Common myeloid progenitor, CD34-positive (primary cell): ENCODE measurements at regions not wholly inside any gene's neighbourhood (a gene's known extent, or its start where the extent isn't known, plus 50 kb on each side); places are given as distances from the start of the nearest gene placed in this dataset.

Source experiments
- CTCF ChIA-PET: fragments of 350-600 bp; sonication (Branson Sonifier 250); formaldehyde crosslinking; loops from one replicate; lab custom pipeline; 2021; ENCODE audit warnings: antibody characterized with exemption; lab: Charles Lee
- POLR2A ChIA-PET: fragments of 350-600 bp; sonication (Branson Sonifier 250); formaldehyde crosslinking; loops from one replicate; lab custom pipeline; 2021; ENCODE audit warnings: antibody characterized with exemption; lab: Charles Lee
- DNase-seq, 3 donors: peaks; one replicate each; pipeline versions ENCODE4 v3.0.0 to v3.0.0-alpha.2; 2013
- H3K27ac ChIP-seq, 2 experiments: 1 replicate in 1 of 2; 2 replicates in 1 of 2; pipeline ENCODE4 v1.7.0; 2013; ENCODE audit warnings: inconsistent platforms in 2 of 2, low read length in 2 of 2, mild to moderate bottlenecking in 2 of 2, low read depth in 1 of 2, moderate library complexity in 1 of 2; ENCODE audit not compliant: severe bottlenecking in 2 of 2, insufficient read depth in 1 of 2, poor library complexity in 1 of 2
- H3K27me3 ChIP-seq, 5 experiments: replicated peaks in 2 of 5; 1 replicate in 3 of 5; 2 replicates in 2 of 5; pipeline versions ENCODE4 v1.6.1 to v1.7.0; 2013; ENCODE audit warnings: low read length in 4 of 5, mild to moderate bottlenecking in 2 of 5, moderate library complexity in 2 of 5, inconsistent platforms in 1 of 5; ENCODE audit not compliant: insufficient read depth in 5 of 5, control insufficient read depth in 4 of 5
- H3K36me3 ChIP-seq, 4 experiments: 1 replicate in 2 of 4; 2 replicates in 2 of 4; pipeline versions ENCODE4 v1.6.1 to v1.7.0; 2013; ENCODE audit warnings: low read length in 3 of 4, control low read depth in 1 of 4, mild to moderate bottlenecking in 1 of 4; ENCODE audit not compliant: control insufficient read depth in 4 of 4, insufficient read depth in 4 of 4
- H3K4me1 ChIP-seq, 4 experiments: 1 replicate in 3 of 4; 2 replicates in 1 of 4; pipeline versions ENCODE4 v1.6.1 to v1.7.1; 2013; ENCODE audit warnings: low read length in 3 of 4, mild to moderate bottlenecking in 3 of 4, control low read depth in 1 of 4, inconsistent platforms in 1 of 4, moderate library complexity in 1 of 4; ENCODE audit not compliant: control insufficient read depth in 4 of 4, insufficient read depth in 4 of 4; ENCODE audit errors: control extremely low read depth in 1 of 4
- H3K4me3 ChIP-seq, 7 experiments: 1 replicate in 4 of 7; 2 replicates in 3 of 7; pipeline versions ENCODE4 v1.5.1 to v1.7.0; 2013; ENCODE audit warnings: mild to moderate bottlenecking in 7 of 7, low read length in 6 of 7, moderate library complexity in 6 of 7, inconsistent platforms in 2 of 7, low read depth in 2 of 7, control low read depth in 1 of 7; ENCODE audit not compliant: insufficient read depth in 4 of 7, control insufficient read depth in 1 of 7; ENCODE audit errors: extremely low read depth in 1 of 7
- H3K9me3 ChIP-seq, 5 experiments: 1 replicate in 4 of 5; 2 replicates in 1 of 5; pipeline versions ENCODE4 v1.6.1 to v1.7.1; 2013; ENCODE audit warnings: low read length in 4 of 5, mild to moderate bottlenecking in 2 of 5, inconsistent platforms in 1 of 5, low read depth in 1 of 5, moderate library complexity in 1 of 5; ENCODE audit not compliant: control insufficient read depth in 4 of 5, insufficient read depth in 2 of 5; ENCODE audit errors: control extremely low read depth in 1 of 5
- WGBS: methylation state at CpG from one replicate; pipeline ENCODE4 v1.1.5; 2013; ENCODE audit not compliant: insufficient coverage; 5-methylcytosine and 5-hydroxymethylcytosine counted together

DNA sequence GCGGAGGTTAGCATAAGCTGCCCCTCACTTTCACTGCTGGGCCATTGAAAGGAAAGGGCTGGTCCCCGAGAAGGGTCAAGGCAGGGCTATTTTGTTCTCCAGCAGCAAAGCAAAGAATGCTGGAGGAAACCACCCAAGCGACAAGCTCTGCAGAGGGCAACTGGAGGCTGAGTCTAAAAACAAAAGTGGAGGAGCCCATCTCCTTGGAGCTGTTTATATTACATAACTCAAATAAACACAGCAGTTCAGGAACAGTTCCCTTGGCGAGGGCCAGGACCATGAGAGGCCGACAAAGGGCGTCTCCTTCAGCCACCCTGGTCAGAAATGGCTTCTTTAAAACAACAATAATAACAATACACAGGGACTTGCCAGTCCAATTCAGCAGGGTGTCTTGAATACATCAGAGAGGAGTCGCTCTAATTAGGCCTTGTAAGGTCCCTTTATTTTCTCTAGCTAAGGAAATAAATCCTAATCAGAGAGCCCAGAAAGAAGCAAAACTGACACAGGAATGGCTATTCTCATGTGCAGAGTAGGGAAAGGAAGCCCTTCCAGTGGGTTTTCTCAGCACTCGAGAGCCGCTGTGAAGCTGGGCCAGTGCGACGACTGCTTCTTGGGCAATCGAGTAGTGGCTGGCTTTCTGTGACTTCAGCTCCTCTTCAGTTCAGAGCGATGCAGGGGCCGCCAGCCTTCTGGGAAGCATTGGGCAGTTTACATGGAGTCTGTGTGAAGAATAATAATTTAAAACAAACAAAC, 57.0 kb upstream of the TARBP1 start:
- ChIA-PET POLR2A (no interaction called here), CTCF (interaction anchor here (0.6 to 1.7 kb wide), 4 partner anchors 9 to 23 kb away, joined by 3 to 7 read pairs (median 4); no protein-coding TSS in a partner anchor)
- Histone ChIP-seq H3K4me3 (no peak overlapping the region), H3K4me1 (peaks cover 0 to 7% (median 0%) of the 10 kb centered on the region in 4 experiments), H3K27me3 (no peaks in the 10 kb centered on the region), H3K9me3 (no peaks in the 10 kb centered on the region), H3K36me3 (no peaks in the 10 kb centered on the region), H3K27ac (no peak overlapping the region)
- 98% methylated on average over 8 of the region's 14 CpGs for WGBS
- no peak for DNase-seq

DNA sequence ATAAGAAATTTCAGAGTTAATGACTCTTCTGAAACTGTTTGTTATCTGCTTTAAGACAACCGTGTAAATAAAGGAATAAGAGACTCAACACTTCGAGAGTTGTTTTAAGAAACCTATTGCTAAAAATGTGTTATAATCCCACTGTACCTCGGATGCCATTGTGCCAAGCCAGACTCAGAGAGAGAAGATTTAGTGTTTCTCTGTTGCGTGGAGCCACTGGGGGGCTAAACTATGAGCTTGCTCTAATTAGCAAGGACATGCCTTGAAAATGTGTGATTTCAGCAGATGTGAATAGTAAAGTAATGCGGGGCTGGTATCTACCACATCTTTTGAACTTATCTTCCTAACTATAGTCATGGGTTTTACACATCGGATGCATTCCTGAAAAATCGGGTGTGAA, 56.2 kb upstream of the TARBP1 start:
- no peaks in the 10 kb centered on the region for H3K27me3 ChIP-seq
- no peak for DNase-seq
- H3K36me3 ChIP-seq: no peaks in the 10 kb centered on the region
- no peaks in the 10 kb centered on the region for H3K9me3 ChIP-seq
- CTCF ChIA-PET: interaction anchor here (1.2 to 1.3 kb wide), 2 partner anchors 10 to 16 kb away, joined by 4 to 5 read pairs; no protein-coding TSS in a partner anchor
- H3K27ac ChIP-seq: no peak overlapping the region
- POLR2A ChIA-PET: no interaction called here
- 95% methylated on average over 4 of the region's 7 CpGs for WGBS
- H3K4me1 ChIP-seq: peaks cover 0 to 8% (median 0%) of the 10 kb centered on the region in 4 experiments
- H3K4me3 ChIP-seq: no peak overlapping the region

DNA sequence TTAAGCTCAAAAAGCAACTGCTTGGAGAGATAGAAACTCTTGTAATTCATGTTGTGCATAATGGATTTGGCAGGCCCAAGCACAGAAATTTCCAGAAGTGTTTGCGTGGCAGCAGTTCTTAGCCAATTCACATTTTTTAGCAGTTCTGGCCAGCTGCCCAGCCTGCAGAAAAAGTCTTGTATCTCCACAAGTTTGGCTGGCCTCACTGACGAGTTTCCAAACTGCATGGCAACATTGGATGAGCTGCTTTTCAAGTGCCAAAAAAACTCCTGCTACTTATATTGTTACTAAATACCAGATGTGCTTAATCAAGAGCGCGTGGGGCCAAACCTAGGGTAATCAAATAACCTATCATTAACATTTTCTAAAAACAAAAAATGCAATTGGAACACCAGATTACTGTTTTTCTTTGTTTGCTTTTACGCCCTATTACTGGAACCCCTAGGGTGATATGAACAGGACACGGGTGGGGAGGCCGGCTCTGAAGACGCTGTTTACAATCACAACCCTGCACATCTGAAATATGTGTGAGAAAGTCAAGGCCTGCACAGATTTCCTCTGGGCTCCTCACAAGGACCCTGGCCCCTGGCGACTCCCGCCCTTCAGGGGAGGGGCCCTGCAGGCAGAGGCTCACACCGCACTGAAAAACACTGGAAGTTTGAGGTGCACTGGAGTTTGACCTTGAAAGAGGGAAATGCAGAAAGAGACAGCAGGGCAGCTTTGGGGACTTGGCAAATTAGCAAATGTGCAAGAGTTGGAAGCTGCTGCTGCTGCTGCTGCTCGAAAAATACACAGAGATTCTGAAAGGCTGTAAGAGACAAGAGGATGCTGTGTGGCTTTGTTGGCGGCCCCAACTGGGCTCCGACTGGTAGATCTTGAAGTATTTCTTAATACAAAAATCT, 55.2 kb upstream of the TARBP1 start:
- H3K27ac ChIP-seq: no peak overlapping the region
- WGBS: 98% methylated on average over 10 of the region's 14 CpGs
- H3K27me3 ChIP-seq: no peaks in the 10 kb centered on the region
- H3K9me3 ChIP-seq: no peaks in the 10 kb centered on the region
- H3K4me1 ChIP-seq: peaks cover 5 to 18% (median 9%) of the 10 kb centered on the region in 4 experiments
- no peaks in the 10 kb centered on the region for H3K36me3 ChIP-seq
- H3K4me3 ChIP-seq: no peak overlapping the region
- CTCF ChIA-PET: interaction anchor here (1.5 to 2.1 kb wide), 2 partner anchors 9 to 47 kb away, joined by 4 to 16 read pairs; no protein-coding TSS in a partner anchor
- POLR2A ChIA-PET: no interaction called here
- no peak for DNase-seq

DNA sequence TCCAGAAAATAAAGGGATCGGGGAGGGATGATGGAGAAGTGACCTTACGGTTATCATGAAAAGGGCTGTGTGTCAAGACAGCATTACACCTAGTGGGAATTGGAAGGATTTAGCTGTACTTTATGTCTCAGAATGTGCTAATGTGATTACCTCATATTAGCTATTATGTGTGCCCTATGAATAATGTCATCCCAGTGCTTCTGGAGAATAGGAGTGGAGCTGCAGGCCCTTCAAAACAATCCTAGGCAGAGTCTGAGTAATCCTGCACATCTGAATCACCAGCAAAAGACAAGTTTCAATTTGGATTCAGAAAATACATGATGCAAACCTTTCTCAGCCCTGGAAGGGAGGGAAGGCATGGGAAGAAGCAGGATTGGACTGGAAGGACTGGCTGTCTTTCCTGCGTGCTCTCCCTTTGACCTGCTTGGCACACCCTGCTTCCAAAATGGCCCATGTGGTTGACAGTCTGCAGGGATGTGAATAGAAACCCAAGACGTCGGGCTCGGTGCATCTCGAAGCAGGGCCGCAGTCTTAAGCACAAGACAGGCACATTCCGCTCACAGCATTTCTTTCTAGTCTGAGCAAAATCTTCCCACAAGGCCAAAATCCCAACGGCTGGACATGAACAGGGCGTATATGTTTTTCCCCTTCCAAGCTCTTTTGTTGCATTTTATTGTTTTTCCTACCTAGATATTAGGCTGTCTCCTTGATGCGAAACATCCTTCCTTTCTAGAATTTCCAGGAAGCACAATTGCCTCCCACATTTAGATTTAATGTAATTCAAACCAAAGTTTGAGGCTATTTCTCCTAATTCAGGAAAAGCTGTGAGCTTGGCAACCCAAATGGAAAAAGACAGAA, 54.3 kb upstream of the TARBP1 start:
- H3K9me3 ChIP-seq: no peaks in the 10 kb centered on the region
- H3K27ac ChIP-seq: no peak overlapping the region
- POLR2A ChIA-PET: no interaction called here
- DNase-seq: no peak
- H3K4me1 ChIP-seq: peaks cover 9 to 28% (median 14%) of the 10 kb centered on the region in 4 experiments
- H3K27me3 ChIP-seq: no peaks in the 10 kb centered on the region
- 96% methylated on average over 12 of the region's 12 CpGs for WGBS
- no peak overlapping the region for H3K4me3 ChIP-seq
- H3K36me3 ChIP-seq: no peaks in the 10 kb centered on the region
- CTCF ChIA-PET: interaction anchor here (1.1 to 2.1 kb wide), 3 partner anchors 10 to 55 kb away, joined by 3 to 16 read pairs (median 4); no protein-coding TSS in a partner anchor

DNA sequence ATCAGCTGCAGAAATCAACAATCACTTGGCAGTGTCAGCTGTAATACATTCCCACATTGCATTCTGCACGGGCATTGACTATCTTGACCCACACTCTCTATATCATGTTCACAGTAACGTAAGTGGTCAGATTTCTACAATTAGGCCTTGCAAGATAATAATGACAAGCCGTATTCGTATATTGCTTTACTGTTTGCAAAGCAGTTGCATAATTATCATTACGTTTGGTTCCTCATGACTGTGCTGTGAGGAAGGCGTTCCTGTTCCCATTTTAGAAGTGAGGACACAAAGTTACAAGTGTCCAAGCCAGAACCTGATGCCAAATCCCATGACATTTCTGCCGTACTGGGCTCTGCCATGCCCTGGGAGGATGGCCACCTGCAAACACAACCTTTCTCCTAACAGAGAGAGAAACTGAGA, 53.5 kb upstream of the TARBP1 start:
- CTCF ChIA-PET: interaction anchor here (0.9 to 2.1 kb wide), 4 partner anchors 11 to 54 kb away, joined by 3 to 16 read pairs (median 4); no protein-coding TSS in a partner anchor
- POLR2A ChIA-PET: no interaction called here
- DNase-seq: no peak
- WGBS: 96% methylated on average over 7 of the region's 7 CpGs
- H3K36me3 ChIP-seq: no peaks in the 10 kb centered on the region
- no peaks in the 10 kb centered on the region for H3K27me3 ChIP-seq
- H3K9me3 ChIP-seq: no peaks in the 10 kb centered on the region
- H3K4me1 ChIP-seq: peaks cover 9 to 32% (median 16%) of the 10 kb centered on the region in 4 experiments
- H3K27ac ChIP-seq: no peak overlapping the region
- no peak overlapping the region for H3K4me3 ChIP-seq

DNA sequence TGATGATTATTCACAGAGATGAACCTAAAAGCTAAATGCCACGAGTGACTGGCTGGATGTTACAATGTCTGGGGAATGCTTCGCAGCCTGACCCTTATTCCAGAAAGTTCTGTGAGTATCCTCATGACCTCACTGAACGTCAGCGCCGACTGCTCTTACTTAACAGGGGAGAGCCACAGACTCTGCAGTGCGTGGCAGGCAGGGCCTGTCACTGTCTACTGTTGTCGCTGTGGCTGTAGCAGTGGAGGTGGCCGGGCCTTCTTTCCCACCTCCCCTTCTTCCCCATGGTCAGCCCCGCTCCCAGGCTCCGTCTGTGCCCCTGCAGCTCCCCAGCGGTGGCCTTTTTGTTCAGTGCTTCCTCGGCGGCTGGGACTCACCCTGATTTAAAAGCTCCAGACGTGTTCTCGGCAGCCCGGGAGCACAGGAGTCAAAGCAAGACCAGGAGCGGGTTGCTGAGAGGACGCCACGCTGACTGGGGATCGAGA, 52.2 kb upstream of the TARBP1 start:
- no peak for DNase-seq
- CTCF ChIA-PET: interaction anchor here (2.7 to 3.0 kb wide), 2 partner anchors 9 to 14 kb away, joined by 10 to 14 read pairs; no protein-coding TSS in a partner anchor
- peaks cover 9 to 32% (median 16%) of the 10 kb centered on the region in 4 experiments for H3K4me1 ChIP-seq
- no peaks in the 10 kb centered on the region for H3K27me3 ChIP-seq
- no peak overlapping the region for H3K4me3 ChIP-seq
- H3K27ac ChIP-seq: no peak overlapping the region
- WGBS: 98% methylated on average over 17 of the region's 20 CpGs
- H3K9me3 ChIP-seq: no peaks in the 10 kb centered on the region
- no peaks in the 10 kb centered on the region for H3K36me3 ChIP-seq
- POLR2A ChIA-PET: interaction anchor here (0.6 kb wide), 1 partner anchor 57 kb away, joined by 3 read pairs; no protein-coding TSS in a partner anchor
